PC-3 (cell line): ENCODE measurements at regions not wholly inside any gene's neighbourhood (a gene's known extent, or its start where the extent isn't known, plus 50 kb on each side); places are given as distances from the start of the nearest gene placed in this dataset.

ENCODE experiments used
- EZH2 ChIP-seq: fragments of 300-600 bp; sonication (generic); IDR thresholded peaks from one replicate; pipeline ENCODE4 v1.6.1; 2017; ENCODE audit warnings: antibody characterized with exemption, mild to moderate bottlenecking, low read length; ENCODE audit not compliant: unreplicated experiment
- EZH2phosphoT487 ChIP-seq: fragments of 300-600 bp; sonication (generic); IDR thresholded peaks from 2 replicates; pipeline ENCODE4 v1.6.1; 2018; ENCODE audit warnings: mild to moderate bottlenecking, antibody characterized with exemption, low read length, borderline replicate concordance
- TF ChIP-seq, protein P1 (sequence below): fragments of 300-600 bp; sonication (generic); conservative IDR thresholded peaks from 2 replicates; pipeline ENCODE4 v1.5.1; 2017; ENCODE audit warnings: antibody characterized with exemption, low read depth, mild to moderate bottlenecking, low read length

DNA sequence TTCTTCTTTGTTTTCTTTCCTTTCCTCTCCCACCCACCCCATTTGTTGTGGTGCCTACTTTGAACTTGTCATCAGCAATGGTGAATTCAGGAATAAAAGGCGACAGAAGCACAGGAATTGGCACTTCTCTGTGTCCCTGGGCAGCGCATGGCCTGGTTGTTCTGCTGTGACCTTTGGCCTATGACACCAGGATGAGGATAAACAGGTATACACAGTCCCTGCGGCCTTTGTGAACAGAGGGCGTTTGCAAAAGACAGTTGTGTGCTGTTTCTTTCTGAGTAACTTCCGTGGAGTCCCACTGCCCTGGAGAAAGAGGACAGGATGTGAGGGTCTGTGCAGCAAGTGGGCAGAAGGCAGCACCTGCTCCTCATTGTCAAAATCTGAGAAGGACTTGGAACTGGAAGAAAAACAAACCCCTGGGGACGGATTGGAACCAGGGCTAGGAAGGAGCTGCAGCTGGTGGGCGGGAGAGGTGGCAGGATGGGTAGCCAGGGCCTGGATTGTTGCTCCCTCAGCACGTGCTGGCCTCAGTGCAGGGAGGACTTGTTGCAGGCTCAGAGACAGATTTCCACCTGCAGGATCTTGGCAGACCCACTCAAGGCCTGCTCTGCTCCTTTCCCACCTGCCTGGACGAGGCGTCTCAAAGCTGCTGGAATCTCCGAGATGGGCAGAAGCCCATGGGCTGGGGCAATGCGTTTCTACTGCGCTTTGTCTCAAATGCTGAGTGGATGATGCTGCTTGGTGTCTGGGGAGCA lies 159.5 kb downstream of the ACKR3 start:
- TF ChIP-seq, protein P1, sequence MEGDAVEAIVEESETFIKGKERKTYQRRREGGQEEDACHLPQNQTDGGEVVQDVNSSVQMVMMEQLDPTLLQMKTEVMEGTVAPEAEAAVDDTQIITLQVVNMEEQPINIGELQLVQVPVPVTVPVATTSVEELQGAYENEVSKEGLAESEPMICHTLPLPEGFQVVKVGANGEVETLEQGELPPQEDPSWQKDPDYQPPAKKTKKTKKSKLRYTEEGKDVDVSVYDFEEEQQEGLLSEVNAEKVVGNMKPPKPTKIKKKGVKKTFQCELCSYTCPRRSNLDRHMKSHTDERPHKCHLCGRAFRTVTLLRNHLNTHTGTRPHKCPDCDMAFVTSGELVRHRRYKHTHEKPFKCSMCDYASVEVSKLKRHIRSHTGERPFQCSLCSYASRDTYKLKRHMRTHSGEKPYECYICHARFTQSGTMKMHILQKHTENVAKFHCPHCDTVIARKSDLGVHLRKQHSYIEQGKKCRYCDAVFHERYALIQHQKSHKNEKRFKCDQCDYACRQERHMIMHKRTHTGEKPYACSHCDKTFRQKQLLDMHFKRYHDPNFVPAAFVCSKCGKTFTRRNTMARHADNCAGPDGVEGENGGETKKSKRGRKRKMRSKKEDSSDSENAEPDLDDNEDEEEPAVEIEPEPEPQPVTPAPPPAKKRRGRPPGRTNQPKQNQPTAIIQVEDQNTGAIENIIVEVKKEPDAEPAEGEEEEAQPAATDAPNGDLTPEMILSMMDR, result no peak
- TF ChIP-seq EZH2 (no peak), EZH2phosphoT487 (no peak)
